HG03439 (cell line): ENCODE measurements at regions not wholly inside any gene's neighbourhood (a gene's known extent, or its start where the extent isn't known, plus 50 kb on each side); places are given as distances from the start of the nearest gene placed in this dataset.

Experiments
- ATAC-seq: cut with Tn5 transposase; IDR thresholded peaks from one replicate; pipeline ENCODE4 v1.9.1; 2021; ENCODE audit warnings: mild to moderate bottlenecking, moderate library complexity; ENCODE audit not compliant: unreplicated experiment

GRCh38 chr2:235345745-235346144 is 148.1 kb upstream of the AGAP1 start:
- no peak for ATAC-seq

DNA sequence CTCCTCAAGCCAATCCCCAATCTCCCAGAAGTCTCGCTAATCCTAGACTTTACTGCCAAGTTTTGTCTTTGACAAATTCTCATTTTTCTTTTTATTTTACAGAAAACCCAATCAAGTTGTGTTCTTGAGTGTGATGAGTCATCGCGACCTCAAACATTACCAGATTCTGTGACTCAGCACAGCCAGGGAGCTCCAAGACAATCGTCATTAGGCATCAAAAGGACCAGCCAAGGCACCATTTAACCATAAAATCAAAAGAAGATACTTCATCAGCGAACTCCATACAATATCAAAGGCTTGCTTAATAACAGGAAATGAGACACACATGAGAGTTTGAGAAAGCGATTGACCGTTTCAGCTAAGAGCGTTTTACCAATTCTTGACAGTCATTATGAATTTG is 146.2 kb upstream of the AGAP1 start:
- ATAC-seq: no peak

GRCh38 chr2:235348329-235348728 is 145.5 kb upstream of the AGAP1 start:
- ATAC-seq: no peak

DNA sequence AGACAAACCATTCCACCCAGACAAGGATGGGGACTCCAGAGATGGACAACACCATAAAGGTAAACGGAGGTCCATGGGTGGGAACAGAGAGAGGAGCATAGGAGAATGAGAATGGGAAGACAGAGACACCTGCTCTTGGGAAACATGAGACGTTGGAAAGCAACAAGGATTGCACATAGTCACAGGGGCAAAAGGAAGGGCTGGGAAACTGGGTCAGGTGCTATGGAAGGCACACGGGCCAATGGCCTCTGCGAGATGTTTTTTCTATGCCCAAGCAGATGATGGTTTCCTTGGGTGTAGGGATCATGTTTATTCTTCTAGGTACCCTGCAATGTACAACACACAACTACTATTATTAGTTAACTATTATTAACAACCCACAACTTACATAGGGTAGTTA is 143.6 kb upstream of the AGAP1 start:
- no peak for ATAC-seq

DNA sequence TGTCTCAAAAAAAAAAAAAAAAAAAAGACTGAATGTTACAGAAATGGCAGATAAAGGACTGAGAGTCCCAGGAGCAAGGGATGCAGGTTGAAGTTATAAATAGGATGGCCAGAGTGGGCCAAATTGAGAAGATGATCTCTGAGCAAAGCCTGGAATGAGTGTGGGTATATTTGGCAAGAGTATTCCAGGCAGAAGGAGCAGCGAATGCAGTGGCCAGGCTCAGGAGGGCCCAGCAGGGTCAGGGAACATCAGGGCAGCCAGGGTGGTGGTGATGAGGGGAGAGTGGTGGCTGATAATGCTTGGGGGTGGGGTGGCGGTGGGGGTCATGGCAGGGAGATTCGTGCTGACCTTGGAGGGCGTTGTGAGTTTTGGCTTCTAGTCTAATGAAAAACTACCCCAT is 141.3 kb upstream of the AGAP1 start:
- no peak for ATAC-seq

GRCh38 chr2:235357881-235358280 is 136.0 kb upstream of the AGAP1 start:
- ATAC-seq: no peak

DNA sequence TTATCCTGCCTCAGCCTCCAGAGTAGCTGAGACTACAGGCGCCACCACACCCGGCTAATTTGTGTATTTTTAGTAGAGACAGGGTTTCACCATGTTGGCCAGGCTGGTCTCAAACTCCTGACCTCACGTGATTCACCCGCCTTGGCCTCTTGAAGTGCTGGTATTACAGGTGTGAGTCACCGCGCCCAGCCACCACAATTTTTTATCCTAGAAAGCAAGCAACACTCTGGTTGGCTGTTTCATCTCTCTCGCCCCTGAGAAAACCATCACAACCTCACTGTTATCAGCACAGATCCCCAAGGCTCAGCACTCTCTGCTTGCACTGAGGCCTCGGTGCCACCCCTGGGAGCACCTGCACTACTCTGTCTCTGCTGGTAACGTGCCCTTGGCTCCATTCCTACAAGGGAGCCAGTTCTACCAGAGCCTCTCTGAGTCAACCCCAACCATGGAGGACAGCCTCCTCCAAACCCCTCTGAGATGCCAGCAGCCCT is 134.8 kb upstream of the AGAP1 start:
- no peak for ATAC-seq

DNA sequence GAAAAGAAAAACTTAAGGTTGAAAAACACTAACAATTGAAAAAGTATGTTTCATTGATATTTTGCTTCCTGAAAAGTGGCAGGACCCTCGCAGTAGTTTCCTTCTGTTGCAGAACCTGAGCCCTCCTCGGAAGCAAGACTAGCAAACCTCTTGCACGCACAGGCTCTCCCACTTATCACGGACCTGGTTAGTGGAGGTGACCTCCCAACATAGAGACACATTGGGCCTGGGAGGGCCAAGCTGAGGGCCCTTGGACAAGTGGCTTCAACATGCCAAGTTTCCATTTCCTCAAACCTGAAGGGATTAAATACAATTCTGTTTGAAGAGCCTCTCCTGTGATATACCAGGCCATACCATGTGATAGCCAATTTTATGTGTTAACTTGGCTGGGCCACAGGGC is 133.4 kb upstream of the AGAP1 start:
- no peak for ATAC-seq

DNA sequence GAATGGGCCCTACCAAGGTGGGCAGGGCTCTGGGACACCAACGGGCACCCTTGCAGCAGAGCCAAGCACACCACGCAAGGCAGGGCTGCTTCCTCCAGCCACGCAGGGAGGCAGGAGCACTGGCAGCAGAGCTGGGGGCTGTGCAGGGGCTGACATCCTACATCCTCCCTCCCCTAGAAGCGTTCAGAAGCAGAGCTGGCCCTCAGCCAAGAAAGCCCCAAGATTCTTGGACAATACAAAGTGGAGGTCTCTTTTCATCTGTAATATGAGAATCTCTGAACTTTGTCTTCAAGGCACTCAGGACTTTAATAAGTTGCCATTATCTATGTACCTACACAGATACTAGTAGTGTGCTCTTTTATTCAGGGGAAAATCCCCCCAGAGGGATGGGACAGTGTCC is 128.1 kb upstream of the AGAP1 start:
- no peak for ATAC-seq

DNA sequence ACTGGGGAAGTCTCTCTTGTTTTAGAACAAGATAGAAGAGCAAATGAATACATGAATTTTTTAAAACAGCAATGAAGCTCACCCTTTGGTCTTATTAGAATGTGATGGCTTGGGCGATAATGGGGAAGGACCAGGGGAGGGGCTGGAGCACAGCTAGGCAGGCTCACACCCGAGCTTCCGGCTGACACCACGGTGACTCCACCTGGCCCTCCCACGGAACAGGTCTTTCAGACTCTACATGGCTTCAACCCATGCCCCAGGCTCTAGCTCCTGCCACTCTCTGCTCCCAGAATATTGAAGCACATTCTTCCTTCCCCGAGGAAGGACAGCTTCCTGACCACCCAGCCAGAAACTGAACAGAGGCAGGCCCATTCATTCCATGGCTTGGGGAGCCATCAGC is 127.5 kb upstream of the AGAP1 start:
- no peak for ATAC-seq

- ATAC-seq: no peak
Observed at GRCh38 chr2:235366807-235367206, 127.0 kb upstream of the AGAP1 start.

DNA sequence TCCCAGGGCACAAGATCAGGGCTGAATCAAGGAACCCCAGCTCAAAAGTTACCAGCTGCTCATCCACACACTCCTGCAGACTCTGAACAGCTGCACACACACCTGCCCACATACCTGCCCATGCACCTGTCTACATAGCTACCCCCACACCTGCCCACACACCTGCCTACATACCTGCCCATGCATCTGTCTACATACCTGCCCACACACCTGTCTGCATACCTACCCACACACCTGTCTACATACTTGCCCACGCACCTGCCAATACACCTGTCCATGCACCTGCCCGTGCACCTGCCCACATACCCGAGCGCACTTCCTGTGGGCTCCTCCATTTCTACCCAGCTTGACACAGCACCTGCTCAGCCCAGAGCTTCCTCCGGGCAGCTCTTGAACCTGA is 122.8 kb upstream of the AGAP1 start:
- no peak for ATAC-seq

GRCh38 chr2:235373171-235373570 is 120.7 kb upstream of the AGAP1 start:
- ATAC-seq: no peak

GRCh38 chr2:235377176-235377575 is 116.7 kb upstream of the AGAP1 start:
- no peak for ATAC-seq

DNA sequence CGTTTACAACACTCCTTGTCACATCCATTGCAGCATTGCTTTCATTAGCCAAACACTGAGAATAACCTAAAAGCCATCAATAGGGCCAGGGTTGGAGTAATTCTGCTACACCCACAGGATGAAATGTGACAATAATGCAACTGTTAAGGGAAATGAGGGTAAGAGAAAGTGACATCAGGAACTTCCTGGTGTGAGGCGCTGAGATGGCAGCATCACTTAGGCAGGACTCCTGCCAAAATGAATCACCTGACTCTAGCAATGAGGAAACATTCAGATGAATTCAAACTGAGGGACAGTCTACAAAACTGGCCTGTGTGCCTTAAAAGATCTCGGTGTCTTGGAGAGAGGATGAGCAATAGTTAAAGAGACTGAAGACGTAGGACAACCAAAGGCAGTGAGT is 115.6 kb upstream of the AGAP1 start:
- ATAC-seq: no peak

DNA sequence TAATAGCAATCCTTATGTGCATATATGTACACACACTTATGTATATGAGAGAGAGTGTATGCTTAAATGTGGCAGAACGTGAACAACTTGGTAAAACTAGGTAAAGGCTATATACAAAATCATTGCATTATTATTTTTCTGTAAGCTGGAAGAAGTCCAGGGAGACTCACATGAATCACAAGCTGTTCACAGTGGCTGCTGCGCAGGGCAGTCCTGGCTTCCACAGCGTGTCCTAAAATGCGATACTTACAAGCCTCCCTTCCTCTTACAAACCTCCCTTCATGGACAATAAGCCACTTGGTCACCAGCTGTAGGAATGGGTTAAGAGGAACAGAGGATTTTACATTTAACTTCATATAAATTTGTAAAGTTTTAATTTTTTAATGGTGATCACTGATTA is 114.9 kb upstream of the AGAP1 start:
- ATAC-seq: no peak

DNA sequence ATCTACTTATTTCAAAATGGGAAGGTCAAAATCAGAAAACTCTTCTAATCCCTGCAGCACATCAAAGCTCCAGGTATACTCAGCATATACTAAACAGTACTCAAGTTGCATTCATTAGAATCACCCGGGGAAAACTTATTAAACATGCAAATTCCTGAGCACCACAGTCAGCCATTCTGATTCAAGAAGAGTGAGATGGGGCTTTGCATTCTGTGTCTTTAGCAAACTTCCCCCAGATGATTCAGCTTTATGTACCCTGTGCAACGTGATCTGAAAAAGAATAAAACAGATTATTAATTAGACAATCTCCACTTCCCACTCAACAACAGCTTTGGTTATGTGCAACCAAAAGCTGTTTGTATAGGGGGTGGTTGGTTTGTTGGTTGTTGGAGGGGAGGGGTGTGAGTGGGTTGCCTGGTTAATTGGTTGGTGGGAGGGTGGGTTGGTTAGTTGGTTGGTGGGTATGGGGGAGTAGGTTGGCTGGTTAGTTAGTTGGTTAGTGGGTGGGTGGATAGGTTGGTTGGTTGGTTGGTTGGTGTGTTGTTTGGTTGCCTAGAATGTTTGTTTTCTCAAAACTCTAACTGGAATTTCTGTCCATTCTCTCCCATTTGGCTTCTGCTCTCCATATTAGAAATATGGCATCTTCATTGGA is 112.5 kb upstream of the AGAP1 start:
- ATAC-seq: no peak

- no peak for ATAC-seq
Observed at GRCh38 chr2:235382179-235382578, 111.7 kb upstream of the AGAP1 start.

DNA sequence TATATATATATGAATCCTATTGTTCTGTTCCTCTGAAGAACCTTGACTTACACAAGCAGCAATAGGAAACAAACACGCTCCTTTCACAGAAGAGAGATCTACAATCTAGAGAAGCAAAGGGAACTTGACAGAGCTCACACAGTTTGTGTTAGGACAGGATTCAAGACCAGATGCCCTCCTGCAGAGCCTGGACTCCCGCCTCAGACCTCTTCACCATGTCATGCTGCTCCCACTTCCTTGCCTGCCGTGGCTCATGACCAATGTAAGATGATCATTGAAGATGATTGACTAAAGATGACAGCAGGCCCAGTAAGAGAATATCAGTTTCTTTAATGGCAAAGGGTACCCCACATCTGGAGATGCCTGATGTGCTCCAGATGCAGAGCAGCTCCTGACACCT is 111.2 kb upstream of the AGAP1 start:
- ATAC-seq: no peak

DNA sequence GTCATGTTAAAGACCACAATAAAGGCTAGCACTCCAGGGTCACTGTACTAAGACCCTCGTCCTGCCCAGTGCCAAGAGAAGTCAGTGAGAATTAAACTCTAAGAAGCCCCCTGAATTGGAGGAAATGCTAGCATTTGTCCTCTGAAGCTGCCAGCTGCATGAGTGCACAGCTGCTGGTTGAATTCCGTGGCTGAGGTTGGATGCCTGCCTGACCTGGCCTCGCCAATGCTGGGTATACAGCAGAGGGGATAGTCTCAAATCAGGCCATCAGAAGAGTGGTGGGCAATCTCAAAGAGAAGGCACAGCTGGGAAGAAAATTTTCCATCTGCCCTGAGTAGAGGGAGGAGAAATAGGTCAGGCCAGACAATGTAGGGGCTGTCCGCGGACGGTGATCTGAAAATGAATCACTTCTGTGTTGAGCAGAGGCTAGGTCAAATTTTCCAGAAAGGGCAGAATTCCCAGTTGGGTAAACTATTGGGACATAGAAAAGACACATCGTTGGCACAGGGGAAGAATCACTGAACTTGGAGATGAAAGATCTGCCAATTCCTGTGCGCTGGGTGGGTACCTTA is 110.5 kb upstream of the AGAP1 start:
- ATAC-seq: no peak

DNA sequence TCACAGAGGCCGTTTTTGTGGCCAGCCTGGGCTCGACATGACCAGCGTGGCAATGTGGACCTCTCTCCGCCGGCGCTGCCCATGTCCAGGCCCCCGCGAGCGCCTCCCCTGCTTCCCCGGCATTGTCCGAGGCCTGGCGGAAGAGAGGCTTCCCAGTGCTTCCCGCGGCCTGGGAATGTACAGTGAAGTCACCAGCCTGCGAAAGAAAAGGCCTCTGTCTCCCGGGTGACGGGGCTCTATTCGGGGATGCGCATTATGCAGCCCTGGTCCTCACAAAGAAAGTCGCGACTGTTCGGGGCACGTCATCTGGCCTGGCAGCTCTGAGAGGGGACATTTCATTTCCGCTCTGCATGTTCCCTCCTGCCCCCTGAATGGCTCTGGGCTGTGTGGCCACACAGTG is 109.2 kb upstream of the AGAP1 start:
- ATAC-seq: no peak

DNA sequence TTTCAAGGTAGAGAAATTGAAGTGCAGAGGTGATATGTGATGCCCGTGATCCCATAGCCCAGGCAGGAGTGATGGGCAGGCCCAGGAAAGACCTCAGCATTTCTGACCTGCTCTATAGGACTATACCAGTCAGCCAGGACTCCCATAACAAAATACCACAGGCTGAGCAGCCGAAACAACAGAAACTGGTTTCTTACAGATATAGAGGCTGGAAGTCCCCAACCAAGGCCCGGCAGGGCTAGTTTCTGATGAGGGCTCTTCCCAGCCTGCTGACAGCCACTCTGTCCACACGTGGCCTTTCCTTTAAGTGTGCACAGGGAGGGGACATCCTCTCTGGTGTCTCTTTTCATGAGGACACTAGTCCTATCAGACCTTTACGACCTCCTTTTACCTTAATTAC is 104.2 kb upstream of the AGAP1 start:
- no peak for ATAC-seq
